ENCODE measurements at regions not wholly inside any gene's neighbourhood (a gene's known extent, or its start where the extent isn't known, plus 50 kb on each side); places are given as distances from the start of the nearest gene placed in this dataset.

DNA sequence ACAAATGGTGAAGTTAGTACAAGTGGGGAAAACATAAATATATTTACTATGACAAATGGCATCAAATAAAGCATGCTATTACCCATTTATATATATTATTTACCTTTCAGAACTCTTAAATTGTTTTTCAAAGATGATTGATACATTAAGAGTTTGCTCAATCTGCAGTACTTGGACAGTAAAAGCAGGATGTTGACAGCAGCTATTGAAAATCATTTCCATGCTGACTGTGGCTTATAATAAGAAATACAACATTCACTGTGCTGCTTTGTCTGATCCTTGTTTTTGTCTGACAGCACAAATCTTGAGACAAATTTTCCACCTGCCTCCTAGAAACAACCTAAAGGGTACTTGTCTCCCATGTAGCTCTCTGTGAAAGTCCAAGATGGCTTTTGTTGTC lies 134.1 kb upstream of the FAT1 start:
- POLR2A ChIA-PET (ENCODE audit: partially characterized antibody) = no interaction called here
- CTCF ChIA-PET (ENCODE audit: partially characterized antibody) = no interaction called here
- TF ChIP-seq CBX5 (IDR thresholded peaks at IDR 0.05; ENCODE audit: low read depth, low read length) (no peak), TAF7 (optimal IDR thresholded peaks at IDR 0.05; ENCODE audit: borderline replicate concordance, low read depth, low read length) (no peak), CBX8 (IDR thresholded peaks at IDR 0.05; ENCODE audit: borderline replicate concordance, low read depth, low read length) (no peak), SIN3A (conservative IDR thresholded peaks at IDR 0.05 in 1 of 2, IDR thresholded peaks at IDR 0.05 in 1 of 2; ENCODE audit: low read depth in 1 of 2, low read length in 2 of 2) (no peak), TBP (IDR thresholded peaks at IDR 0.05; ENCODE audit: low read depth, low read length) (no peak), YY1 (IDR thresholded peaks at IDR 0.05; ENCODE audit: low read depth, low read length) (no peak), CHD2 (IDR thresholded peaks at IDR 0.05; ENCODE audit: low read length) (no peak), BCL11A (IDR thresholded peaks at IDR 0.05; ENCODE audit: low read depth in 2 of 2, low read length in 2 of 2) (no peak), POLR2A (IDR thresholded peaks at IDR 0.05; ENCODE audit: control extremely low read depth in 1 of 2, low read depth in 2 of 2, low read length in 2 of 2) (no peak), SIX5 (IDR thresholded peaks at IDR 0.05; ENCODE audit: low read depth, low read length) (no peak), GTF2F1 (IDR thresholded peaks at IDR 0.05; ENCODE audit: borderline replicate concordance, low read depth, low read length) (no peak)

More for the DNA sequence above, 134.1 kb upstream of the FAT1 start:
- Histone ChIP-seq H3K36me3 (ENCODE audit: control insufficient read depth in 2 of 4, insufficient read depth in 4 of 4, low read length in 3 of 4) (no peaks in the 10 kb centered on the region), H3K4ac (replicated peaks; ENCODE audit: insufficient read length, low read depth, low read length) (no peak overlapping the region), H2AFZ (ENCODE audit: low read length) (no peak overlapping the region), H3K9me3 (ENCODE audit: insufficient read depth in 2 of 2, low read depth in 1 of 2, low read length in 1 of 2) (no peaks in the 10 kb centered on the region), H4K5ac (ENCODE audit: insufficient read length, low read depth, low read length) (no peak overlapping the region), H2BK120ac (replicated peaks; ENCODE audit: low read depth, low read length) (no peak overlapping the region), H3K4me2 (ENCODE audit: insufficient read depth in 1 of 2, low read depth in 2 of 2, low read length in 2 of 2) (no peak overlapping the region), H3K27me3 (replicated peaks in 1 of 4; ENCODE audit: control insufficient read depth in 3 of 4, extremely low read depth in 1 of 4, insufficient read depth in 3 of 4, low read length in 3 of 4) (no peaks in the 10 kb centered on the region), H2BK15ac (ENCODE audit: low read length) (no peak overlapping the region), H2BK5ac (ENCODE audit: low read depth, low read length) (no peak overlapping the region), H4K20me1 (replicated peaks in 1 of 2; ENCODE audit: control insufficient read depth in 1 of 2, insufficient read depth in 2 of 2, low read length in 2 of 2) (no peaks in the 10 kb centered on the region), H3K79me2 (ENCODE audit: control insufficient read depth in 1 of 2, insufficient read depth in 2 of 2, low read length in 2 of 2) (no peaks in the 10 kb centered on the region), H3K79me1 (ENCODE audit: low read depth, low read length) (no peaks in the 10 kb centered on the region), H3K9ac (replicated peaks in 1 of 4; ENCODE audit: extremely low read depth in 1 of 4, low read depth in 3 of 4, low read length in 3 of 4) (no peak overlapping the region), H3K23ac (ENCODE audit: insufficient read length) (no peak overlapping the region), H2AK5ac (ENCODE audit: low read depth, low read length) (no peak overlapping the region), H3K27ac (ENCODE audit: low read depth, low read length) (no peak overlapping the region), H3K18ac (ENCODE audit: extremely low read depth, low read length) (no peak overlapping the region), H3K4me3 (ENCODE audit: extremely low read depth in 1 of 4, insufficient read depth in 2 of 4, low read depth in 3 of 4, low read length in 4 of 4) (no peak overlapping the region), H2BK12ac (ENCODE audit: low read depth, low read length) (no peak overlapping the region), H3K23me2 (ENCODE audit: low read depth, low read length) (no peaks in the 10 kb centered on the region), H4K91ac (replicated peaks; ENCODE audit: insufficient read length, low read length) (no peak overlapping the region), H3K14ac (ENCODE audit: insufficient read length) (no peak overlapping the region), H3K4me1 (replicated peaks in 1 of 4; ENCODE audit: control insufficient read depth in 3 of 4, insufficient read depth in 4 of 4, low read length in 3 of 4) (no peaks in the 10 kb centered on the region), H3K56ac (replicated peaks; ENCODE audit: insufficient read length, low read depth, low read length) (no peak overlapping the region), H2BK20ac (ENCODE audit: low read length) (no peak overlapping the region), H4K8ac (ENCODE audit: extremely low read depth, insufficient read depth, low read length) (no peak overlapping the region)
- no peak for DNase-seq (ENCODE audit: low read depth in 1 of 2, low spot score in 2 of 2)
- FAIRE-seq = no peak

All from H1 (cell line).